WTC11 (cell line): ENCODE measurements at regions not wholly inside any gene's neighbourhood (a gene's known extent, or its start where the extent isn't known, plus 50 kb on each side); places are given as distances from the start of the nearest gene placed in this dataset.
A peak's percentile ranks its signal among the peaks of the same experiment; 100 is the strongest.
"Not testable (repeated sequence)": the region's sequence is repeated elsewhere in the genome, so short reads cannot be mapped to it uniquely, and the experiment has no call there.

Experiments
- ATAC-seq: fragments of 200-7000 bp; cut with Tn5 transposase; 2 replicates; pipeline ENCODE4 v1.10.0; 2021; ENCODE audit warnings: mild to moderate bottlenecking, moderate library complexity
- CTCF ChIA-PET: fragments of 300-600 bp; sonication (Branson Sonifier 250); formaldehyde crosslinking; loops from one replicate; lab custom pipeline; 2021; ENCODE audit warnings: antibody characterized with exemption; lab: Charles Lee
- POLR2A ChIA-PET: fragments of 350-600 bp; sonication (Branson Sonifier 250); formaldehyde crosslinking; loops from one replicate; lab custom pipeline; 2021; ENCODE audit warnings: antibody characterized with exemption; lab: Charles Lee
- DNase-seq: peaks from one replicate; pipeline ENCODE4 v3.0.0; 2021; ENCODE audit warnings: low spot score
- H3K27ac Mint-ChIP-seq: 2 replicates; pipeline ENCODE4 v1.8.0; 2021; ENCODE audit warnings: mixed read lengths
- H3K27me3 Mint-ChIP-seq: 2 replicates; pipeline ENCODE4 v1.8.0; 2021; ENCODE audit warnings: low read depth, mild to moderate bottlenecking, moderate library complexity, mixed read lengths
- H3K36me3 Mint-ChIP-seq: 2 replicates; pipeline ENCODE4 v1.8.0; 2021; ENCODE audit warnings: mixed read lengths
- H3K4me1 Mint-ChIP-seq: 2 replicates; pipeline ENCODE4 v1.8.0; 2022; ENCODE audit warnings: mixed read lengths
- H3K4me3 Mint-ChIP-seq: 2 replicates; pipeline ENCODE4 v1.8.0; 2021; ENCODE audit warnings: mild to moderate bottlenecking, moderate library complexity, mixed read lengths
- H3K9me3 Mint-ChIP-seq: 2 replicates; pipeline ENCODE4 v1.8.0; 2021; ENCODE audit warnings: mixed read lengths
- AR ChIP-seq: fragments of 250-450 bp; sonication (Bioruptor Pico); IDR thresholded peaks from 2 replicates; pipeline ENCODE4 v1.9.0; 2021; ENCODE audit warnings: mild to moderate bottlenecking
- E2F1 ChIP-seq: sonication (generic); formaldehyde crosslinking; IDR thresholded peaks from 2 replicates; pipeline ENCODE4 v1.8.0; 2022; ENCODE audit warnings: mild to moderate bottlenecking, missing genetic modification reagents
- EMX1 ChIP-seq: fragments of 250-450 bp; sonication (Bioruptor Pico); IDR thresholded peaks from 2 replicates; pipeline ENCODE4 v1.8.0; 2021; ENCODE audit warnings: mild to moderate bottlenecking
- ERG ChIP-seq: fragments of 250-450 bp; sonication (Bioruptor Pico); IDR thresholded peaks from 2 replicates; pipeline ENCODE4 v1.8.0; 2021; ENCODE audit warnings: mild to moderate bottlenecking
- FOXJ3 ChIP-seq: sonication (generic); formaldehyde crosslinking; IDR thresholded peaks from 2 replicates; pipeline ENCODE4 v1.9.0; 2021; ENCODE audit warnings: missing genetic modification reagents, mild to moderate bottlenecking, borderline replicate concordance
- IRF1 ChIP-seq: sonication (generic); formaldehyde crosslinking; IDR thresholded peaks from 2 replicates; pipeline ENCODE4 v1.8.0; 2023; ENCODE audit warnings: missing genetic modification reagents
- ZMAT4 ChIP-seq: fragments of 250-450 bp; sonication (Bioruptor Pico); IDR thresholded peaks from 2 replicates; pipeline ENCODE4 v1.9.0; 2021; ENCODE audit warnings: mild to moderate bottlenecking
- ZNF121 ChIP-seq: sonication (generic); formaldehyde crosslinking; IDR thresholded peaks from 2 replicates; pipeline ENCODE4 v1.8.0; 2023; ENCODE audit warnings: missing genetic modification reagents
- ZNF423 ChIP-seq: fragments of 250-450 bp; sonication (Bioruptor Pico); IDR thresholded peaks from 2 replicates; pipeline ENCODE4 v2.1.2; 2022; ENCODE audit warnings: mild to moderate bottlenecking, moderate library complexity
- ZNF671 ChIP-seq: fragments of 250-450 bp; sonication (Bioruptor Pico); IDR thresholded peaks from 2 replicates; pipeline ENCODE4 v1.8.0; 2021; ENCODE audit warnings: mild to moderate bottlenecking

- Mint-ChIP-seq H3K36me3 (peaks cover 4% of the 10 kb centered on the region; the same call in 1 of the 2 replicates), H3K4me1 (peaks cover 3% of the 10 kb centered on the region), H3K27me3 (no peaks in the 10 kb centered on the region), H3K9me3 (peaks cover 11% of the 10 kb centered on the region), H3K27ac (no peak overlapping the region), H3K4me3 (no peak overlapping the region)
- ATAC-seq (no peak), DNase-seq (no peak)
- TF ChIP-seq ZNF423 (no peak), E2F1 (no peak), IRF1 (CRISPR knock-in tag) (no peak), ERG (no peak), AR (CRISPR knock-in tag) (no peak)
- CTCF ChIA-PET = no interaction called here
- POLR2A ChIA-PET = no interaction called here
Measured at GRCh38 chr1:65568285-65568684, 147.8 kb downstream of the LEPR start.

- Mint-ChIP-seq H3K36me3 (peaks cover 4% of the 10 kb centered on the region; the same call in 1 of the 2 replicates), H3K4me3 (no peak overlapping the region), H3K4me1 (peaks cover 7% of the 10 kb centered on the region), H3K27me3 (no peaks in the 10 kb centered on the region), H3K27ac (peak overlapping the region; percentile 66; the same call in 1 of the 2 replicates), H3K9me3 (peaks cover 11% of the 10 kb centered on the region)
- CTCF ChIA-PET = interaction anchor here (1.0 kb wide), 1 partner anchor 115 kb away, joined by 3 read pairs; no protein-coding TSS in a partner anchor
- no peak for TF ChIP-seq ZNF671 (CRISPR knock-in tag)
- DNase-seq (no peak), ATAC-seq (no peak)
- POLR2A ChIA-PET = interaction anchor here (0.6 kb wide), 1 partner anchor 67 kb away, joined by 4 read pairs; no protein-coding TSS in a partner anchor
Measured at GRCh38 chr1:65572701-65573421, 152.4 kb downstream of the LEPR start.

GRCh38 chr1:65577278-65577677 lies 156.8 kb downstream of the LEPR start:
- Mint-ChIP-seq H3K36me3 (peaks cover 4% of the 10 kb centered on the region; the same call in 1 of the 2 replicates), H3K27ac (no peak overlapping the region), H3K4me1 (peaks cover 21% of the 10 kb centered on the region), H3K9me3 (peaks cover 8% of the 10 kb centered on the region), H3K27me3 (no peaks in the 10 kb centered on the region), H3K4me3 (no peak overlapping the region)
- POLR2A ChIA-PET = interaction anchor here (0.7 kb wide), 1 partner anchor 13 kb away, joined by 3 read pairs; no protein-coding TSS in a partner anchor
- CTCF ChIA-PET = no interaction called here
- DNase-seq (no peak), ATAC-seq (no peak)
- TF ChIP-seq EMX1 = no peak
- no peak for TF ChIP-seq FOXJ3 (CRISPR knock-in tag)
- TF ChIP-seq ZMAT4 = no peak
- no peak for TF ChIP-seq ZNF121 (CRISPR knock-in tag)

- ATAC-seq, H3K4me3 Mint-ChIP-seq, POLR2A ChIA-PET, H3K27me3 Mint-ChIP-seq, H3K36me3 Mint-ChIP-seq, H3K27ac Mint-ChIP-seq, DNase-seq, CTCF ChIA-PET: not testable (repeated sequence)
- peaks cover 10% of the 10 kb centered on the region for H3K9me3 Mint-ChIP-seq
- peaks cover 21% of the 10 kb centered on the region for H3K4me1 Mint-ChIP-seq
Measured at GRCh38 chr1:65577982-65578381, 157.5 kb downstream of the LEPR start.
